ENCODE measurements at regions not wholly inside any gene's neighbourhood (a gene's known extent, or its start where the extent isn't known, plus 50 kb on each side); places are given as distances from the start of the nearest gene placed in this dataset.

DNA sequence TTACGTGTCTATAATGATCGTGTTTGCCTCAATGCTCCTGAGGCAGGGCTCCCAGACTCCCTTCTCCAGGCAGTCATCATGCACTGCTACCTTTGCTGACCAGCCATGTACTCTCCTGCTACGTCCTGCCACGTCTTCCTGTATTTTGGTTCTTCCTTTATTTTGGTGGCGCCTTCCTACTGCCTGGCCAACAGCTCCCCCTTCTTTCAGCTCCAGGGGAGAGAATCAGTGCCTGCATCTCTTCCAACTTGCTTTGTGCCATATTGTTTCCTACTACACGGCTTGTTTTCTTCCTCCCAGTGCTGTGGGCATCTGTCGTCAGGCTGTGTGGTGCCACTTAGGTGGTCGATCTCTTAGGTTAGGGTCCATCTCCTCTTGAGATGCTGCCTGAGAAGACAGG lies 96.2 kb downstream of the FGF9 start:
- Histone ChIP-seq H3K4me3 (ENCODE audit: control insufficient read depth in 2 of 3, extremely low read depth in 1 of 3, insufficient read depth in 2 of 3, low read depth in 1 of 3, low read length in 3 of 3) (no peak overlapping the region), H3K27me3 (ENCODE audit: control insufficient read depth, extremely low read depth, insufficient read depth, low read length) (no peaks in the 10 kb centered on the region), H3K27ac (ENCODE audit: control insufficient read depth, insufficient read depth, low read length) (no peak overlapping the region), H3K9me1 (ENCODE audit: control insufficient read depth, extremely low read depth, insufficient read depth, low read length) (no peaks in the 10 kb centered on the region), H4K20me1 (ENCODE audit: control insufficient read depth, extremely low read depth, insufficient read depth, low read length) (no peaks in the 10 kb centered on the region), H3K79me2 (ENCODE audit: control insufficient read depth, insufficient read depth, low read length) (no peaks in the 10 kb centered on the region), H2AFZ (ENCODE audit: control insufficient read depth, low read length) (no peak overlapping the region), H3K4me2 (ENCODE audit: control insufficient read depth, extremely low read depth, insufficient read depth, low read depth, low read length) (no peak overlapping the region), H3K4me1 (ENCODE audit: control insufficient read depth, extremely low read depth, insufficient read depth, low read length) (no peaks in the 10 kb centered on the region), H3K9me3 (ENCODE audit: control insufficient read depth, low read depth, low read length) (no peaks in the 10 kb centered on the region), H3K36me3 (ENCODE audit: control insufficient read depth in 2 of 2, extremely low read depth in 1 of 2, insufficient read depth in 2 of 2, low read length in 2 of 2) (no peaks in the 10 kb centered on the region), H3K9ac (ENCODE audit: control insufficient read depth, extremely low read depth, insufficient read depth, low read length) (no peak overlapping the region)
- FAIRE-seq (no peak), DNase-seq (ENCODE audit: low read depth, low spot score) (no peak)
- no peak for TF ChIP-seq EZH2 (IDR thresholded peaks at IDR 0.05; ENCODE audit: low read length)
- TF ChIP-seq, protein P1, sequence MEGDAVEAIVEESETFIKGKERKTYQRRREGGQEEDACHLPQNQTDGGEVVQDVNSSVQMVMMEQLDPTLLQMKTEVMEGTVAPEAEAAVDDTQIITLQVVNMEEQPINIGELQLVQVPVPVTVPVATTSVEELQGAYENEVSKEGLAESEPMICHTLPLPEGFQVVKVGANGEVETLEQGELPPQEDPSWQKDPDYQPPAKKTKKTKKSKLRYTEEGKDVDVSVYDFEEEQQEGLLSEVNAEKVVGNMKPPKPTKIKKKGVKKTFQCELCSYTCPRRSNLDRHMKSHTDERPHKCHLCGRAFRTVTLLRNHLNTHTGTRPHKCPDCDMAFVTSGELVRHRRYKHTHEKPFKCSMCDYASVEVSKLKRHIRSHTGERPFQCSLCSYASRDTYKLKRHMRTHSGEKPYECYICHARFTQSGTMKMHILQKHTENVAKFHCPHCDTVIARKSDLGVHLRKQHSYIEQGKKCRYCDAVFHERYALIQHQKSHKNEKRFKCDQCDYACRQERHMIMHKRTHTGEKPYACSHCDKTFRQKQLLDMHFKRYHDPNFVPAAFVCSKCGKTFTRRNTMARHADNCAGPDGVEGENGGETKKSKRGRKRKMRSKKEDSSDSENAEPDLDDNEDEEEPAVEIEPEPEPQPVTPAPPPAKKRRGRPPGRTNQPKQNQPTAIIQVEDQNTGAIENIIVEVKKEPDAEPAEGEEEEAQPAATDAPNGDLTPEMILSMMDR (optimal IDR thresholded peaks at IDR 0.05 in 1 of 3, IDR thresholded peaks at IDR 0.05 in 1 of 3, conservative IDR thresholded peaks at IDR 0.05 in 1 of 3; ENCODE audit: extremely low read depth in 1 of 3, insufficient read depth in 2 of 3, low read length in 3 of 3) = peak in 1 of 3 experiments; percentile 26
- dilution Hi-C loops (cut with MboI; ENCODE audit: extremely low pct_ligation_motif_present, low sequenced_read_pairs) = no loop called here

- Histone ChIP-seq H2AFZ (ENCODE audit: control insufficient read depth, low read length) (no peak overlapping the region), H3K79me2 (ENCODE audit: control insufficient read depth, insufficient read depth, low read length) (no peaks in the 10 kb centered on the region), H3K4me3 (ENCODE audit: control insufficient read depth in 2 of 3, extremely low read depth in 1 of 3, insufficient read depth in 2 of 3, low read depth in 1 of 3, low read length in 3 of 3) (no peak overlapping the region), H3K9me1 (ENCODE audit: control insufficient read depth, extremely low read depth, insufficient read depth, low read length) (no peaks in the 10 kb centered on the region), H3K9me3 (ENCODE audit: control insufficient read depth, low read depth, low read length) (no peaks in the 10 kb centered on the region), H3K36me3 (ENCODE audit: control insufficient read depth in 2 of 2, extremely low read depth in 1 of 2, insufficient read depth in 2 of 2, low read length in 2 of 2) (no peaks in the 10 kb centered on the region), H3K9ac (ENCODE audit: control insufficient read depth, extremely low read depth, insufficient read depth, low read length) (no peak overlapping the region), H3K27ac (ENCODE audit: control insufficient read depth, insufficient read depth, low read length) (no peak overlapping the region), H3K4me1 (ENCODE audit: control insufficient read depth, extremely low read depth, insufficient read depth, low read length) (no peaks in the 10 kb centered on the region), H3K4me2 (ENCODE audit: control insufficient read depth, extremely low read depth, insufficient read depth, low read depth, low read length) (no peak overlapping the region), H3K27me3 (ENCODE audit: control insufficient read depth, extremely low read depth, insufficient read depth, low read length) (no peaks in the 10 kb centered on the region), H4K20me1 (ENCODE audit: control insufficient read depth, extremely low read depth, insufficient read depth, low read length) (no peaks in the 10 kb centered on the region)
- FAIRE-seq (no peak), DNase-seq (ENCODE audit: low read depth, low spot score) (no peak)
- dilution Hi-C loops (cut with MboI; ENCODE audit: extremely low pct_ligation_motif_present, low sequenced_read_pairs) = no loop called here
- TF ChIP-seq, protein P1 (optimal IDR thresholded peaks at IDR 0.05 in 1 of 3, IDR thresholded peaks at IDR 0.05 in 1 of 3, conservative IDR thresholded peaks at IDR 0.05 in 1 of 3; ENCODE audit: extremely low read depth in 1 of 3, insufficient read depth in 2 of 3, low read length in 3 of 3) = no peak
- TF ChIP-seq EZH2 (IDR thresholded peaks at IDR 0.05; ENCODE audit: low read length) = no peak
Measured at GRCh38 chr13:21771075-21771474, 100.2 kb downstream of the FGF9 start.

All from keratinocyte (primary cell).